ENCODE measurements at regions not wholly inside any gene's neighbourhood (a gene's known extent, or its start where the extent isn't known, plus 50 kb on each side); places are given as distances from the start of the nearest gene placed in this dataset.
"Not testable (repeated sequence)": the region's sequence is repeated elsewhere in the genome, so short reads cannot be mapped to it uniquely, and the experiment has no call there.

- DNase-seq (ENCODE audit: low spot score in 2 of 2, unreplicated experiment in 2 of 2), result no peak
- Mint-ChIP-seq H3K9me3 (peaks cover 78% of the 10 kb centered on the region), H3K4me3 (no peak overlapping the region), H3K4me1 (no peaks in the 10 kb centered on the region), H3K27me3 (ENCODE audit: low read depth) (no peaks in the 10 kb centered on the region), H3K27ac (no peak overlapping the region), H3K36me3 (no peaks in the 10 kb centered on the region)
- TF ChIP-seq, protein P1, sequence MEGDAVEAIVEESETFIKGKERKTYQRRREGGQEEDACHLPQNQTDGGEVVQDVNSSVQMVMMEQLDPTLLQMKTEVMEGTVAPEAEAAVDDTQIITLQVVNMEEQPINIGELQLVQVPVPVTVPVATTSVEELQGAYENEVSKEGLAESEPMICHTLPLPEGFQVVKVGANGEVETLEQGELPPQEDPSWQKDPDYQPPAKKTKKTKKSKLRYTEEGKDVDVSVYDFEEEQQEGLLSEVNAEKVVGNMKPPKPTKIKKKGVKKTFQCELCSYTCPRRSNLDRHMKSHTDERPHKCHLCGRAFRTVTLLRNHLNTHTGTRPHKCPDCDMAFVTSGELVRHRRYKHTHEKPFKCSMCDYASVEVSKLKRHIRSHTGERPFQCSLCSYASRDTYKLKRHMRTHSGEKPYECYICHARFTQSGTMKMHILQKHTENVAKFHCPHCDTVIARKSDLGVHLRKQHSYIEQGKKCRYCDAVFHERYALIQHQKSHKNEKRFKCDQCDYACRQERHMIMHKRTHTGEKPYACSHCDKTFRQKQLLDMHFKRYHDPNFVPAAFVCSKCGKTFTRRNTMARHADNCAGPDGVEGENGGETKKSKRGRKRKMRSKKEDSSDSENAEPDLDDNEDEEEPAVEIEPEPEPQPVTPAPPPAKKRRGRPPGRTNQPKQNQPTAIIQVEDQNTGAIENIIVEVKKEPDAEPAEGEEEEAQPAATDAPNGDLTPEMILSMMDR (IDR thresholded peaks at IDR 0.05; ENCODE audit: unreplicated experiment), result peak; percentile 14
These were observed 300.9 kb downstream of the SPIN4 start for GRCh38 chrX:63050225-63050624.

GRCh38 chrX:63032811-63033210 lies 318.3 kb downstream of the SPIN4 start:
- H3K4me1 Mint-ChIP-seq, result no peaks in the 10 kb centered on the region
- H3K27ac Mint-ChIP-seq, result no peak overlapping the region
- H3K4me3 Mint-ChIP-seq, result no peak overlapping the region
- TF ChIP-seq, protein P1 (IDR thresholded peaks at IDR 0.05; ENCODE audit: unreplicated experiment), result no peak
- H3K9me3 Mint-ChIP-seq, result peaks cover 77% of the 10 kb centered on the region
- no peak for DNase-seq (ENCODE audit: low spot score in 2 of 2, unreplicated experiment in 2 of 2)
- no peaks in the 10 kb centered on the region for H3K27me3 Mint-ChIP-seq (ENCODE audit: low read depth)
- no peaks in the 10 kb centered on the region for H3K36me3 Mint-ChIP-seq

GRCh38 chrX:63013549-63013948 lies 337.6 kb downstream of the SPIN4 start:
- TF ChIP-seq, protein P1 (IDR thresholded peaks at IDR 0.05; ENCODE audit: unreplicated experiment), result no peak
- Mint-ChIP-seq H3K9me3 (peaks cover 65% of the 10 kb centered on the region), H3K27me3 (ENCODE audit: low read depth) (no peaks in the 10 kb centered on the region), H3K27ac (no peak overlapping the region), H3K4me3 (no peak overlapping the region), H3K4me1 (no peaks in the 10 kb centered on the region), H3K36me3 (no peaks in the 10 kb centered on the region)
- DNase-seq (ENCODE audit: low spot score in 2 of 2, unreplicated experiment in 2 of 2), result no peak

DNA sequence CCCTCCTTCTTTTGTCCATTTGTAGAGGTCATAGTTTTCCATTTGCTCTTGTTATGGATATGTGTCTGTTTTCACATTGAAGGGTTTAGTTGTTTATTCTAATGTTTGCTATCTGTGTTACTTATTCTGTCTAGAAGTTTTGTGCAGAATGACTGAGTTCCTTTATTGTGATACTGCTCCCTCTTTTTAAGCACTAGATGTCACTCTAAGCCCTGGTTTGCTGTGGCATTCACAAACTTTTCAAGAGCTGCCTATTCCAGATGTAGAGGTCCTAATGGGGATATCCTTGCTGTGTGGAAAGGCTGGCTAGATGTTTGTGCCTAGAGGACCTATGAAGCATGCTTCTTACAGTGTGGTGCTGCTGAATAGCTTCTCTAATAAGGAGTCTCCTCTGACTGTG lies 338.6 kb downstream of the SPIN4 start:
- Mint-ChIP-seq H3K36me3 (no peaks in the 10 kb centered on the region), H3K4me1 (no peaks in the 10 kb centered on the region), H3K27me3 (ENCODE audit: low read depth) (no peaks in the 10 kb centered on the region), H3K27ac (no peak overlapping the region), H3K9me3 (peaks cover 71% of the 10 kb centered on the region), H3K4me3 (no peak overlapping the region)
- DNase-seq (ENCODE audit: low spot score in 2 of 2, unreplicated experiment in 2 of 2), result no peak
- TF ChIP-seq, protein P1 (IDR thresholded peaks at IDR 0.05; ENCODE audit: unreplicated experiment), result no peak

DNA sequence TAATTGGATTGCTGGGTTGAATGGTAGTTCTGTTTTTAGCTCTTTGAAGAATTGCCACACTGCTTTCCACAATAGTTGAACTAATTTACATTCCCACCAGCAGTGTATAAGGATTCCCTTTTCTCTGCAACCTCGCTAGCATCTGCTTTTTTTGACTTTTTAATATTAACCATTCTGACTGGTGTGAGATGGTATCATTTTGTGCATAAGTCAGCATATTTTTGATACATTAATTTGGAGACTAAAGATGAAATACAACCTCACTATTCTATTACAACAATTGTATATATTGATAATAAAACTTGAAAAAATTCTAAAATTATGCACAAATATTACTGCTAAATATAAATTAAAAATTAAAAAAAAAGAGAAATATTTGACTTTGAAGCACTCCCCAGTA lies 350.9 kb downstream of the SPIN4 start:
- not testable (repeated sequence) for H3K4me1 Mint-ChIP-seq; DNase-seq (ENCODE audit: low spot score in 2 of 2, unreplicated experiment in 2 of 2); H3K4me3 Mint-ChIP-seq; H3K27ac Mint-ChIP-seq; H3K27me3 Mint-ChIP-seq (ENCODE audit: low read depth); H3K36me3 Mint-ChIP-seq
- H3K9me3 Mint-ChIP-seq, result peaks cover 61% of the 10 kb centered on the region

Measured in mesothelial cell of epicardium (in vitro differentiated cells).